Ovary (tissue), 3 donors: ENCODE measurements at regions not wholly inside any gene's neighbourhood (a gene's known extent, or its start where the extent isn't known, plus 50 kb on each side); places are given as distances from the start of the nearest gene placed in this dataset.

ENCODE experiments used
- CTCF ChIP-seq, 3 donors: fragments of 450-650 bp in 2 of 3; fragments of 200-600 bp in 1 of 3; IDR thresholded peaks; one replicate each; pipeline versions ENCODE4 v1.5.1 to v1.8.0; 2016 to 2022; ENCODE audit warnings: antibody characterized with exemption in 3 of 3, mild to moderate bottlenecking in 1 of 3
- POLR2A ChIP-seq: fragments of 450-650 bp; IDR thresholded peaks from one replicate; pipeline ENCODE4 v1.6.1; 2017; ENCODE audit warnings: antibody characterized with exemption, mild to moderate bottlenecking, moderate library complexity
- donor health status: DM: no; HTN: no; CAD: no.

- TF ChIP-seq POLR2A = no peak
- no peak for TF ChIP-seq CTCF (IDR thresholded peaks at IDR 0.05)
Observed at GRCh38 chr7:112982441-112983063, 104.1 kb downstream of the GPR85 start.
